HG02678 (cell line): ENCODE measurements at regions not wholly inside any gene's neighbourhood (a gene's known extent, or its start where the extent isn't known, plus 50 kb on each side); places are given as distances from the start of the nearest gene placed in this dataset.

ENCODE experiments used
- ATAC-seq: cut with Tn5 transposase; IDR thresholded peaks from one replicate; pipeline ENCODE4 v1.9.1; 2021; ENCODE audit warnings: mild to moderate bottlenecking, moderate library complexity; ENCODE audit not compliant: unreplicated experiment

DNA sequence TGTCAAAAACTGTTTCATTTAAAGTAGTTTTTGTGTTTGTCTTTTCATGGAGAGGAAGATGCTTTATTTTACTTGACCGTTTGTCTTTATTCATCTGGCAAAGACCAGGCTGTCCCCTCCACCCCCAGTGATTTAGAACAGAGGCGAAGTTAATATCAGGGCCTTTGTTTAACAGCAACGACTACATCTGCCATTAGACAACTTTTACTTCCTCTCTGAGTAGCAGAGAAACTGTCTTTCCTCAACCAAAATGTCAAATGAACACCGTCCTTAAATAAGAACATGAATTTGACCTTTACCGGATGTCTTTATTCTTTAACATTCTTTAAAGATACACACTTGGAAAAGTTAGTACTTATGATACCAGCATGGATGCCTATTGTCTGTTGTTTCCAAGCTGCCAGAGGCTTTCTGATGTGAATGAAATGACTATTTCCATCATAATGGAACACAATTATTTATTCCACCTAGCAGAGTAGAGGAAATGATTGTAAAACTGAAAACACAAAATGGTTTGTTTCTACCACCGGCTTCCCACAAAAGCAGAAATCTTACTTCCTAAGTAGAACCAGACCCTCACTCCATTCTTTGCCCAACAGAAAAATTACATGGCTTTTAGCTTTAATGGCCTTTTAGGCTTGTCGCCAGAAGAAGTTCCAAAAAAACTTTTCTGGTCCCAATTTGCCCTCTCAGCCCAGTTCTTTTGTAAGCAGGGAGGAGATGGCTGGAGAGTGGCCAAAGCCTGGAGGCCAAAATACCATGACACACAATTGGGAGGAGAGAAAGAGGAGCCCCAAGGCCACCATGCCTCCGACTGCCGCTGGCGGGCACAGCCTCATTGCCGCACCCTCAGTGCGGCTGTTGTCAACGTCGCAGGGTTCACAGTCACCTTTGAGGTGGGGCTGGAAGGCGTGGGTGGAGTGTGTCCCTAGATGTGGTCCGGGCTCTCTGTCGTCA, 168.5 kb downstream of the TEX36 start:
- ATAC-seq, result no peak

DNA sequence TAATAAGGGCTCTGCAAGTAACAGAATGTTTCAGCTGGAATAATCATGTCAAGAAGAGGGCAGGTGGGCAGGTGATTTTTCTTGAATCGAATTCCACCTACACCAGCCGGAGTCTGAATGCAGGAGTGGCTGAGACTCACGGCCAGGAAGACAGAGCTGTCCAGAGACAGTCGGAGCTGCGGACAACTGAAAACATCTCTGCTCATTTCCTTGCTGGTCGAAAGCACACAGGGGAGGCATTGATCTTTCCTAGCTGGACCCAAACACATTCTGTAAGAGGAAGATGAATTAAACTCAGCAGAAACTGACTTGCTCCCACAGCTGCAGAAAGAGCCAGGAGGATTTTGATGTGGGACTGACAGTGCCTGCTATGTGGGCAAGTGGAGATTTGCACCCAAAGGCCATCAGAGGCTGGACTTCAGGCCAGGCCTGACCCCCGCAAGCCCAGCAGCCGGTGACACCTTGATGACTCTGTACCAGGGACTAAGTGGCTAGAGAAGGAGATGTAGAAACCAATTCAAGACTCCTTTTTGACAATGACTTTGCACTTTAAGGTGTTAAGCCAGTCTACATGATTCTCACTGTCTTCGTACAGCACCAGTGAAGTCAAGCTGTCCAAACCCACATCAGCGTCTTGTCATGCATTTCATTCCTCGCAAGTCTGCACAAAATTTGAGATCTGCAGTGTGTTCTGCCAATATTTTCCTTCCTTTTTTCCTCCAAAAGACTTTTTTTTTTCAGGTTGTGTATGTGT, 169.4 kb downstream of the TEX36 start:
- ATAC-seq, result no peak

GRCh38 chr10:125510998-125511397, 172.0 kb downstream of the TEX36 start:
- no peak for ATAC-seq

GRCh38 chr10:125505648-125506047, 177.3 kb downstream of the TEX36 start:
- no peak for ATAC-seq

GRCh38 chr10:125502276-125502675, 180.7 kb downstream of the TEX36 start:
- ATAC-seq, result no peak

GRCh38 chr10:125495386-125495785, 187.6 kb downstream of the TEX36 start:
- no peak for ATAC-seq

DNA sequence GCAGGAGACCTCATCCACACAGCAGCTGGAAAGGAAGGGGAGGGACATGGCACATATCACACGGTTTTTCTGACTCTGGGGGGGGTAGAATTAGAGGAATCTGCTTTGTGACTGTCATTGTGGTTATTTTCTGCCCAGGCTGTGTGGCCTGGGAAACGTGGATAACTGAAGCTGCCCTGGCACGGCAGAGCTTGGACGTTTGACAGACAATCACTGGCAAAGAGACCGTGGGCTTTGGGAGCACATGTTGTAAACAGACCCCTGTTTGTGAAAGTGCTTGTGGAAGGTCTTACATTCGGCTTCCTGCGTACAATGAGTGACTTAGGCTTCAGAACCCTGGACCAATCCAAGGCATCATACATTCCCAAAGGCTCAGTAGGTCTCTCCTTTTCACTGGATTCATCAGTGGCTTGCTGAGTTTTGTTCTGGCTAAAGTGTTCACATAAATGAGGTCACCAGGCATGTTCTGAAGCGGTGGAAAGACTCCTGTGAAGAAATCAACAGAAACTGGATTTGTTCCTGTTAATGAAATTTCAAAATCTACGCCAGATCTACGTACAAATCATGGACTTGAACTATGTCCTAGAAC, 188.2 kb downstream of the TEX36 start:
- no peak for ATAC-seq

GRCh38 chr10:125491381-125491780, 191.6 kb downstream of the TEX36 start:
- ATAC-seq, result no peak

GRCh38 chr10:125489731-125490130, 193.2 kb downstream of the TEX36 start:
- ATAC-seq, result no peak

- no peak for ATAC-seq
These were observed 197.3 kb downstream of the TEX36 start for GRCh38 chr10:125485665-125486064.

DNA sequence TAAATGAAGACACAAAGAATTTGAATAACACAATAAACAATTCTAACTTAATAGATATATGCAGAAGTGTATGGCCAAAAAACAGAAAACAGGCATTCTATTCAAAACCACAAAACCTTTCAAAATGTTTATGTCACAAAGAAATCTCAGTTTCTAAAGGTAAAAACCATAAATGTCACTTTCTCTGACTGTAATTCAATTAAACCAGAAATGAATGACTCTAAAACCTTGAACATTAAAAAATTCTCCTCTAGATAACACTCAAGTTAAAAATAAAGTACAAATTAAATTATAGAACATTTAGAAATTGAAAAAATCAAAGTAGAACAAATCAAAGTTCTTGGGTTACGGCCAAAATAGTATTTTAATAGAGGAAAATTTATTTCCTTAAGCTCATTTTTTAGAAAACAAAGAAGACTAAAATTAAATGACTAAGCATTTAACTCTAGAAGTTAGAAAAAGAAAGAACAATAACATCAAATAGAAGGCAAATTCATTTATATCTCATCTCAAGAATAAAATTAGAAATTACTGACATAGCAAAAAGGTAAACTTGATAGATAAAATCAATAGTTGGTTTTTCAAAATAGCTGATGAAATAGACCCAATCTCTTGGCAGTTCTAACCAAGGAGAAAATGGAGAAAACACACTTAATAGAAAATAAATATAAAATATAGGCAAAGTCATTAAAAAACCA, 198.8 kb downstream of the TEX36 start:
- ATAC-seq, result no peak

DNA sequence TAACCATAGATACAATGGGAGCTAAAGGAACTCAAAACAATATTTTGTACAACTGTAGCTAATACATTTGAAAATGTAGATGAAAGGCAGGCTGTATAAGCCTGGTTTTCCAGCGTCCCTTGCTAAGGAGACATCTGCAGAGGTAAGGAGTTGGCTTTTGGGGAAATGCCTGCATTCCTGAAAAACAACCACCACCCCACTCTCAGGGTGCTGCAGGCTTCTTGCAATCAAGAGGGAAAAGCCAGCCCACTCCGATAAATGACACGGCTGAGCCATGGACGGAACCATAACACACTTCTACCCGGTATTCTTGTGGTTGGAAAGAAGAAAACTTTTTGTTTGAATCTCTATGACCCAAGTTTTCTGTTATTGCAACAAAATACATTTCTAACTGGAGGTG, 200.3 kb downstream of the TEX36 start:
- no peak for ATAC-seq

DNA sequence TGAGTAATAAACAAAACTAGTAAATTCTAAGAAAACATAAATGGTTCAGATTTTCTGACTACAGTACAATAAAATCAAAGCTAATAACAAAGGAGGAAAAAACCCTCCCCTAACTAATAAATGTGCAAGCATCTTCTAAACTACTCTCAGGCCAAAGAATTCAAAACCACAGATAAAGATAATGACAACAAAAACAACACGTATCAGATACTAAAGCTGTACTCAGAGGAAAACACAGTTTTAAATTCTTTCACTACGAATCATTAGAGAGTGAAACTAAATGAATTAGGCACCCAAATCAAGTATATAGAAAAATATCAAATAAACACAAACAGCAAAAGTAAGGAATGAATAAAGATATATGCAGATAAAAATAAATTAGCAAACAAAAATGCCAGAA, 200.9 kb downstream of the TEX36 start:
- no peak for ATAC-seq

DNA sequence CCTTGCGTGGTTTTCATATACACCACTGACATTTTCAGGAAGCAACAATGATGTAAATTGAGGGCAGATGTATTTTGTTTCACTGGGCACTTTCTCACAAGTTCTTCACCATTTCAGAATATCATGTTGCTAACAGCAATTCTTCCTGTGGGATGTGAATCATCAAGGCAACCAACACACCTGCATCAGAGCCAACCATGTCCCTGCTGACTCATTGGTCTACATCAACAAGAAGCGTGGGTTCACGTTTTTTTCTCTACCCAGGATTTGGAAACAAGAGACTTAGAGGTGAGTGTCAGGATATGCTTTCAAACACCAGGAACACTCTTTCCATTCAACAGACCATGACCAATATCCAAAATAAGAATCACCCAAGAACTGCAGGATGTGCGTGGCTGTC, 203.9 kb downstream of the TEX36 start:
- ATAC-seq, result no peak

GRCh38 chr10:125475815-125476214, 207.1 kb downstream of the TEX36 start:
- no peak for ATAC-seq

DNA sequence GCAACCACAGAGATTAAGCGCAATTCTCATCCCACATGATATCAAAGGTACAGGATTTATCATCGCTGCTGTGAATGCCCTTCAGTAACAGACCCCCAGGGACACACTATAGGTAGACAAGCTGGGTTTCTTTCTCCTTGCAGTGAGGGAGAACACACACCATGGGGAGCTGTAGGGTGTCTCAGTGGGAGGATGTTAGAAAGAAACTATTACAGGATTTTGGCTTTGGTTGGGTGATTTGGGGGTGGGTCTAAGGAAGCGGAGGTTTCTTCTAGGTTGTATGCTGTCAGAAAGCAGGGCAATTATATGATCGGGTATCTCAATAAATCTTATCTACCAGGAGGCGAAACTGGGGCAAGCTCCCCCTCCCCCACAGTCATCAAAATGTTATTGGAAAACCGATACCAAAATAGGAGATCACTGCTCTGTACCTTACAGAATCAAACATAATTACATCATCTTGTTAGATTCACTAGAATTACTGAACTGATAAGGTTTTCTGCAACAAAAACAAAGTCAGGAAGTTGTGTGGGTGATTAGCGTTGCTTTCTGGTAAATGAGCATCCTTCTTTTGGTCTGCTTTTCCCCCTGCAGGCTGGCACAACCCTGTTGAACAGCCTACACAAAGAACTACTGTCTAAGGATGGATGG, 209.7 kb downstream of the TEX36 start:
- no peak for ATAC-seq

DNA sequence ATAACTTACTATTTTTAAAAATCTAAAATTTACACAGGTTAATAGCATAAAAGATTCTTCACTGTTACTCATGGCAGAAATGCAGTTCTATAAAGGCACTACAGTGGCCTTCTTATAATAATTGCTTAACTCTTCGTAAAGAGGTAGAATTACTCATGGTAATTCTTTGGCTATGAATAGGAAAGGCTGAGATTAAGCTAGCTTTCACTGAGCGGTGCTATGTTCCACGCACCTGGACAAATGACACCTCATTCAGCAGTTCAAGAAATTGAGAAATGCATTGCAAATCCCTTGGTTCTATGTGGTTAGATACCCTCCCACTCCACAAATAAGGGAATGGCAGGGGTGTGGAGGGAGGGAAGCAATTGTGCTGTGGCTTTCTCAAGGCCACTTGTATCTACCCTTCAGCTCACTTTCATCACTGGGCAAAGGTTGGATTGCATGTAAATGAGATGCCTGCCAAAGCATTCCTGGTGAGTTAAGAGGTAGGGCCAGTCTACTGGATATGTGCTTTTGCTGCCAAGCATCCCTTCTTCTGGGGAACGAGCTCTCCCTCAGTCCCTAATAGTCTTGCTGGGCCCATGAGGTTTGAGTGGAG, 210.9 kb downstream of the TEX36 start:
- no peak for ATAC-seq

- no peak for ATAC-seq
These were observed 214.7 kb downstream of the TEX36 start for GRCh38 chr10:125468278-125468677.

DNA sequence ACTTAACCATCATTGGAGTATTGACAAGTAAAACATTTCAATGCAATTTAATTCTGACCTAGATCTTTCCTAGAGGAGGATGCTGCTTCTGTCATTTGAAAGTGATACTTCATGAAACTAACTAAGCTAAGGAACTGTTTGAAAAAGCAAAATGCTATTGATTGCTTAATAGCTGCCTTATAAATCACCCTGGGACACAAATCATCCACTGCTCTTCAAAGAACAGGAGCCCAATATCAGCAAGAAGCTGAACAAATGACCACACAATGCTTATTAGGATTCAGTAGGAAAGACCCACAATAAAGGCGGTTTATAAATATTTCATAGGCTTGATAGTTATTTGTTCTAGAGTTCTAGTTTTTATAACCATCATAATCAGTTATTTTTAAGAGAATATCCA, 216.3 kb downstream of the TEX36 start:
- no peak for ATAC-seq

DNA sequence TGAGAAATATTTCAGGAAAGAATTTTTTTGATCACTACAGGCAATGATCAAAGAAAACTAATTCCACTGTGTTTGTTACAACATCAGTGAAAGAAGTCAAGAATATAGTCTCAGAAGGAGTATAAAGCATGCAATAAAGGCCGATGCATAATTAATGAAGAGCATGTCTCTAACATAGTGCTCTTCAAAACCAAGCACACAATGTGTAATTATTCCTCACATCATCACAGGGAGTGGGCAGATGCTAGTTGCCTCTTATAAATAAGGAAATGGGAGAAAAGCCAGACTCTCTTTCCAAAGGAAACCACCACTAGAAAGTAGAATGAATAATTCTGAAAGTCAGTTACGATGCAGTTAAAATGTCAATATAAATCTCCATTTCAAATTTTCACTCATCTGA, 220.1 kb downstream of the TEX36 start:
- ATAC-seq, result no peak
